ENCODE measurements at regions not wholly inside any gene's neighbourhood (a gene's known extent, or its start where the extent isn't known, plus 50 kb on each side); places are given as distances from the start of the nearest gene placed in this dataset.

DNA sequence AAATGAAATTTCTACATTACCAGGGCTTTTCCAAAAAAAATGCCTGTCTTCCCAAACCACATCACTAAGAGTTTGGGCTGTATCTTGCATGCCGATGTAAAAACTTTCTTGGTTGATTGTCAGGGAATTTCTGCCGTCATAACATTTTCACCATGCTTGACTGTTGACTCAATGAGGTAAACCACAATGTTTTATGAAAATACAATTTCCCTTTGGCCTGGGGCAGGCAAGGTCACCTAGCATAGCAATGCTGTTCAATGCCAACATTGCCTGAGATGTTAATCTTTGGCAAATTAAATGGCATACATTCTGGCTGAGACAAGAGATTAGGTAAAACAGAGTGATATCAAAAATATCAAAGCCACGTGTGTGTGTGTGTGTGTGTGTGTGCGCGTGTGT is 137.1 kb upstream of the TBL1X start:
- TF ChIP-seq, protein P1, sequence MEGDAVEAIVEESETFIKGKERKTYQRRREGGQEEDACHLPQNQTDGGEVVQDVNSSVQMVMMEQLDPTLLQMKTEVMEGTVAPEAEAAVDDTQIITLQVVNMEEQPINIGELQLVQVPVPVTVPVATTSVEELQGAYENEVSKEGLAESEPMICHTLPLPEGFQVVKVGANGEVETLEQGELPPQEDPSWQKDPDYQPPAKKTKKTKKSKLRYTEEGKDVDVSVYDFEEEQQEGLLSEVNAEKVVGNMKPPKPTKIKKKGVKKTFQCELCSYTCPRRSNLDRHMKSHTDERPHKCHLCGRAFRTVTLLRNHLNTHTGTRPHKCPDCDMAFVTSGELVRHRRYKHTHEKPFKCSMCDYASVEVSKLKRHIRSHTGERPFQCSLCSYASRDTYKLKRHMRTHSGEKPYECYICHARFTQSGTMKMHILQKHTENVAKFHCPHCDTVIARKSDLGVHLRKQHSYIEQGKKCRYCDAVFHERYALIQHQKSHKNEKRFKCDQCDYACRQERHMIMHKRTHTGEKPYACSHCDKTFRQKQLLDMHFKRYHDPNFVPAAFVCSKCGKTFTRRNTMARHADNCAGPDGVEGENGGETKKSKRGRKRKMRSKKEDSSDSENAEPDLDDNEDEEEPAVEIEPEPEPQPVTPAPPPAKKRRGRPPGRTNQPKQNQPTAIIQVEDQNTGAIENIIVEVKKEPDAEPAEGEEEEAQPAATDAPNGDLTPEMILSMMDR (conservative IDR thresholded peaks at IDR 0.05; ENCODE audit: low read depth, low read length) = no peak
- TF ChIP-seq BHLHE40 (IDR thresholded peaks at IDR 0.05; ENCODE audit: low read depth, low read length) (no peak), CEBPB (IDR thresholded peaks at IDR 0.05; ENCODE audit: low read depth, low read length) (no peak), MXI1 (IDR thresholded peaks at IDR 0.05; ENCODE audit: borderline replicate concordance, low read depth, low read length) (no peak), RAD21 (IDR thresholded peaks at IDR 0.05; ENCODE audit: low read length) (no peak), POLR2A (IDR thresholded peaks at IDR 0.05; ENCODE audit: low read depth, low read length) (no peak), SMC3 (IDR thresholded peaks at IDR 0.05; ENCODE audit: low read depth, low read length) (no peak), RFX5 (IDR thresholded peaks at IDR 0.05; ENCODE audit: low read depth, low read length) (no peak)
- TF ChIP-seq, protein P2, sequence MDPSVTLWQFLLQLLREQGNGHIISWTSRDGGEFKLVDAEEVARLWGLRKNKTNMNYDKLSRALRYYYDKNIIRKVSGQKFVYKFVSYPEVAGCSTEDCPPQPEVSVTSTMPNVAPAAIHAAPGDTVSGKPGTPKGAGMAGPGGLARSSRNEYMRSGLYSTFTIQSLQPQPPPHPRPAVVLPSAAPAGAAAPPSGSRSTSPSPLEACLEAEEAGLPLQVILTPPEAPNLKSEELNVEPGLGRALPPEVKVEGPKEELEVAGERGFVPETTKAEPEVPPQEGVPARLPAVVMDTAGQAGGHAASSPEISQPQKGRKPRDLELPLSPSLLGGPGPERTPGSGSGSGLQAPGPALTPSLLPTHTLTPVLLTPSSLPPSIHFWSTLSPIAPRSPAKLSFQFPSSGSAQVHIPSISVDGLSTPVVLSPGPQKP (IDR thresholded peaks at IDR 0.05; ENCODE audit: borderline replicate concordance, low read depth, low read length) = no peak

All from IMR-90 (cell line).